ENCODE measurements at regions not wholly inside any gene's neighbourhood (a gene's known extent, or its start where the extent isn't known, plus 50 kb on each side); places are given as distances from the start of the nearest gene placed in this dataset.

DNA sequence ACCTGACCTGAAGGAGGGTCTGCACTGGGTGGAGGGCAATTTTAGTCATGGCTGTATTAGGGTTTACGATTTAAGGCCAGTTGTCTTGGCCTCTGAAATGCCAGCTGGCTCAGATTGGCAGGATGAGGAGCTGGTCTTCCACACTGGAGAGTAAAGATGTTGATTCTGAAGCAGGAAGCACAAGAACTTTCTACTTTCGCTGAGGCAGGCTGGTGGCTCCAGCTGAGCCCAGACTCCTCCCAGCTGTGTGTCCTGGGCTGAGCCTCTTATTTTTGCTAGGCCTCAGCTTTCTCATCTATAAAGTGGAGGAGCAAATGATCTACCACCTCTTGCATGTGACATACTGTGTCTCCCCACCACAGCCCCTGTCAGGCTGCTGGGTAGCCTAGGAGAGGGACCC, 74.4 kb downstream of the MRM1 start:
- TF ChIP-seq GLIS3 (CRISPR knock-in tag; IDR thresholded peaks at IDR 0.05) (no peak), BACH2 (CRISPR knock-in tag; IDR thresholded peaks at IDR 0.05; ENCODE audit: borderline replicate concordance) (no peak), ZNF565 (CRISPR knock-in tag; conservative IDR thresholded peaks at IDR 0.05; ENCODE audit: low read depth) (no peak), PPARA (CRISPR knock-in tag; IDR thresholded peaks at IDR 0.05; ENCODE audit: borderline replicate concordance) (no peak), ZFP3 (CRISPR knock-in tag; IDR thresholded peaks at IDR 0.05) (no peak), SNAI2 (CRISPR knock-in tag; IDR thresholded peaks at IDR 0.05) (no peak), RARB (CRISPR knock-in tag; IDR thresholded peaks at IDR 0.05) (no peak), ZC3H10 (CRISPR knock-in tag; IDR thresholded peaks at IDR 0.05) (no peak), OSR1 (CRISPR knock-in tag; IDR thresholded peaks at IDR 0.05) (no peak), ARNTL (CRISPR knock-in tag; IDR thresholded peaks at IDR 0.05; ENCODE audit: borderline replicate concordance, low read depth) (no peak), TOX (CRISPR knock-in tag; IDR thresholded peaks at IDR 0.05; ENCODE audit: borderline replicate concordance) (no peak), ESRRG (CRISPR knock-in tag; IDR thresholded peaks at IDR 0.05) (no peak), ZFP30 (CRISPR knock-in tag; IDR thresholded peaks at IDR 0.05) (no peak), TCF4 (CRISPR knock-in tag; IDR thresholded peaks at IDR 0.05; ENCODE audit: borderline replicate concordance) (no peak)
- TF ChIP-seq, protein P1, sequence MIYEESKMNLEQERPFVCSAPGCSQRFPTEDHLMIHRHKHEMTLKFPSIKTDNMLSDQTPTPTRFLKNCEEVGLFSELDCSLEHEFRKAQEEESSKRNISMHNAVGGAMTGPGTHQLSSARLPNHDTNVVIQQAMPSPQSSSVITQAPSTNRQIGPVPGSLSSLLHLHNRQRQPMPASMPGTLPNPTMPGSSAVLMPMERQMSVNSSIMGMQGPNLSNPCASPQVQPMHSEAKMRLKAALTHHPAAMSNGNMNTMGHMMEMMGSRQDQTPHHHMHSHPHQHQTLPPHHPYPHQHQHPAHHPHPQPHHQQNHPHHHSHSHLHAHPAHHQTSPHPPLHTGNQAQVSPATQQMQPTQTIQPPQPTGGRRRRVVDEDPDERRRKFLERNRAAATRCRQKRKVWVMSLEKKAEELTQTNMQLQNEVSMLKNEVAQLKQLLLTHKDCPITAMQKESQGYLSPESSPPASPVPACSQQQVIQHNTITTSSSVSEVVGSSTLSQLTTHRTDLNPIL (CRISPR knock-in tag; IDR thresholded peaks at IDR 0.05; ENCODE audit: low read depth): no peak
- TF ChIP-seq, protein P2, sequence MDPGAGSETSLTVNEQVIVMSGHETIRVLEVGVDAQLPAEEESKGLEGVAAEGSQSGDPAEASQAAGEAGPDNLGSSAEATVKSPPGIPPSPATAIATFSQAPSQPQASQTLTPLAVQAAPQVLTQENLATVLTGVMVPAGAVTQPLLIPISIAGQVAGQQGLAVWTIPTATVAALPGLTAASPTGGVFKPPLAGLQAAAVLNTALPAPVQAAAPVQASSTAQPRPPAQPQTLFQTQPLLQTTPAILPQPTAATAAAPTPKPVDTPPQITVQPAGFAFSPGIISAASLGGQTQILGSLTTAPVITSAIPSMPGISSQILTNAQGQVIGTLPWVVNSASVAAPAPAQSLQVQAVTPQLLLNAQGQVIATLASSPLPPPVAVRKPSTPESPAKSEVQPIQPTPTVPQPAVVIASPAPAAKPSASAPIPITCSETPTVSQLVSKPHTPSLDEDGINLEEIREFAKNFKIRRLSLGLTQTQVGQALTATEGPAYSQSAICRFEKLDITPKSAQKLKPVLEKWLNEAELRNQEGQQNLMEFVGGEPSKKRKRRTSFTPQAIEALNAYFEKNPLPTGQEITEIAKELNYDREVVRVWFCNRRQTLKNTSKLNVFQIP (CRISPR knock-in tag; IDR thresholded peaks at IDR 0.05; ENCODE audit: borderline replicate concordance, low read depth): no peak
- TF ChIP-seq, protein P3, sequence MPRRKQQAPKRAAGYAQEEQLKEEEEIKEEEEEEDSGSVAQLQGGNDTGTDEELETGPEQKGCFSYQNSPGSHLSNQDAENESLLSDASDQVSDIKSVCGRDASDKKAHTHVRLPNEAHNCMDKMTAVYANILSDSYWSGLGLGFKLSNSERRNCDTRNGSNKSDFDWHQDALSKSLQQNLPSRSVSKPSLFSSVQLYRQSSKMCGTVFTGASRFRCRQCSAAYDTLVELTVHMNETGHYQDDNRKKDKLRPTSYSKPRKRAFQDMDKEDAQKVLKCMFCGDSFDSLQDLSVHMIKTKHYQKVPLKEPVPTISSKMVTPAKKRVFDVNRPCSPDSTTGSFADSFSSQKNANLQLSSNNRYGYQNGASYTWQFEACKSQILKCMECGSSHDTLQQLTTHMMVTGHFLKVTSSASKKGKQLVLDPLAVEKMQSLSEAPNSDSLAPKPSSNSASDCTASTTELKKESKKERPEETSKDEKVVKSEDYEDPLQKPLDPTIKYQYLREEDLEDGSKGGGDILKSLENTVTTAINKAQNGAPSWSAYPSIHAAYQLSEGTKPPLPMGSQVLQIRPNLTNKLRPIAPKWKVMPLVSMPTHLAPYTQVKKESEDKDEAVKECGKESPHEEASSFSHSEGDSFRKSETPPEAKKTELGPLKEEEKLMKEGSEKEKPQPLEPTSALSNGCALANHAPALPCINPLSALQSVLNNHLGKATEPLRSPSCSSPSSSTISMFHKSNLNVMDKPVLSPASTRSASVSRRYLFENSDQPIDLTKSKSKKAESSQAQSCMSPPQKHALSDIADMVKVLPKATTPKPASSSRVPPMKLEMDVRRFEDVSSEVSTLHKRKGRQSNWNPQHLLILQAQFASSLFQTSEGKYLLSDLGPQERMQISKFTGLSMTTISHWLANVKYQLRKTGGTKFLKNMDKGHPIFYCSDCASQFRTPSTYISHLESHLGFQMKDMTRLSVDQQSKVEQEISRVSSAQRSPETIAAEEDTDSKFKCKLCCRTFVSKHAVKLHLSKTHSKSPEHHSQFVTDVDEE (CRISPR knock-in tag; IDR thresholded peaks at IDR 0.05): no peak
- no peak for ATAC-seq

DNA sequence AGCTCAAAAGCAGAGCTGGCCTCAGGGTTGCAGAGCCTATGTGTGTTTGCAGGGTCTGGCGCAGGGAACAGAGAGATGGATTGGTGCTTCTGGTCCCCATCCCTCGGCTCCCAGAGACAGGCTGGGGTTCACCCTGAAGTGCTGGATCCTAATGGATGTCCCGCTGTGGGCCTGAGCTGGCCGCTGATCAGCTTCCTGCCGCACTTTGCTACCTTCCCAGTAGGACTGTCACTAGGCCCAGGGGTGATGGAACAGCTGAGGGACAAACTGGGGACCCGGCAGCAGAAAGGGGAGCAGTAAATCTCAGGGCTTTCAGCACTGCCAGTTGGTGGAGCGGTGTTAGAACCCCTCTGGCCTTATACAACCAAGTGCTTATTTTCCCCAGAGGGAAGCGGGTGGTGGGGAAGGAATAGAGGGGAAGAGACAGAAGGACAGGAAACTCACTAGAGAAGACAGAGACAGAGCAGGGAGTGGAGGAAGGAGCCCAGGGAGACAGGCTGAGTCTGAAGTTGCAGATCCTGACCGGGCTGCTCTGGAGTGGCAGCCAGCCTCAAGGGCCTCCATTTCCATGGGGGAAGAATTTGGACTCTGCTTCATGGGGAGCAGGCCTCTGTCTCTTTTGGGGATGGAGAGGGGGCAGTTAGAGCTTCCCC, 78.6 kb downstream of the MRM1 start:
- ATAC-seq: no peak; the same call in 2 of the 3 replicates
- TF ChIP-seq ARNTL (CRISPR knock-in tag; IDR thresholded peaks at IDR 0.05; ENCODE audit: borderline replicate concordance, low read depth) (no peak), BACH2 (CRISPR knock-in tag; IDR thresholded peaks at IDR 0.05; ENCODE audit: borderline replicate concordance) (no peak), PPARA (CRISPR knock-in tag; IDR thresholded peaks at IDR 0.05; ENCODE audit: borderline replicate concordance) (no peak), ZNF70 (CRISPR knock-in tag; IDR thresholded peaks at IDR 0.05) (no peak), ZFP3 (CRISPR knock-in tag; IDR thresholded peaks at IDR 0.05) (no peak), ZNF565 (CRISPR knock-in tag; conservative IDR thresholded peaks at IDR 0.05; ENCODE audit: low read depth) (no peak), ISL1 (CRISPR knock-in tag; IDR thresholded peaks at IDR 0.05) (no peak), GLIS3 (CRISPR knock-in tag; IDR thresholded peaks at IDR 0.05) (no peak), ZFP30 (CRISPR knock-in tag; IDR thresholded peaks at IDR 0.05) (no peak), RARB (CRISPR knock-in tag; IDR thresholded peaks at IDR 0.05) (no peak), SNAI2 (CRISPR knock-in tag; IDR thresholded peaks at IDR 0.05) (no peak), TCF4 (CRISPR knock-in tag; IDR thresholded peaks at IDR 0.05; ENCODE audit: borderline replicate concordance) (no peak), ESRRG (CRISPR knock-in tag; IDR thresholded peaks at IDR 0.05) (no peak), OSR1 (CRISPR knock-in tag; IDR thresholded peaks at IDR 0.05) (no peak)
- TF ChIP-seq, protein P1 (CRISPR knock-in tag; IDR thresholded peaks at IDR 0.05; ENCODE audit: low read depth): no peak
- TF ChIP-seq, protein P4, sequence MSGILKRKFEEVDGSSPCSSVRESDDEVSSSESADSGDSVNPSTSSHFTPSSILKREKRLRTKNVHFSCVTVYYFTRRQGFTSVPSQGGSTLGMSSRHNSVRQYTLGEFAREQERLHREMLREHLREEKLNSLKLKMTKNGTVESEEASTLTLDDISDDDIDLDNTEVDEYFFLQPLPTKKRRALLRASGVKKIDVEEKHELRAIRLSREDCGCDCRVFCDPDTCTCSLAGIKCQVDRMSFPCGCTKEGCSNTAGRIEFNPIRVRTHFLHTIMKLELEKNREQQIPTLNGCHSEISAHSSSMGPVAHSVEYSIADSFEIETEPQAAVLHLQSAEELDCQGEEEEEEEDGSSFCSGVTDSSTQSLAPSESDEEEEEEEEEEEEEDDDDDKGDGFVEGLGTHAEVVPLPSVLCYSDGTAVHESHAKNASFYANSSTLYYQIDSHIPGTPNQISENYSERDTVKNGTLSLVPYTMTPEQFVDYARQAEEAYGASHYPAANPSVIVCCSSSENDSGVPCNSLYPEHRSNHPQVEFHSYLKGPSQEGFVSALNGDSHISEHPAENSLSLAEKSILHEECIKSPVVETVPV (CRISPR knock-in tag; IDR thresholded peaks at IDR 0.05): no peak
